ENCODE measurements at regions not wholly inside any gene's neighbourhood (a gene's known extent, or its start where the extent isn't known, plus 50 kb on each side); places are given as distances from the start of the nearest gene placed in this dataset.

DNA sequence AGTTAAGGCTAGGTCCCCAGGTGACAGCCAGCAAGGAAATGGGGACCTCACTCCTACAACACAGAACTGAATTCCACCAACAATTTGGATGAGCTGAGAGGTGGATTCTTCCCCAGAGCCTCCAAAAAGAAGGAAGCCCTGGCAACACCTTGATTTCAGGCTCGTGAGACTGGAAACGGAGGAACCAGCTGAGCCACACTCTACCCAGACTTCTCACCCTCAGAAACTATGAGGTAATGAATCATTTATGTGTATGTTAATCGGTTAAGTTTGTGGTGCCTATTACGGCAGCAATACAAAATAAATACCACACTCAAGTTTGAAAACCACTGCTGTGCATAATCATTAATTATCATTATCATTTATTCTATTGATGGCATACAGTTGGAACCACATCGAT lies 532.4 kb upstream of the ANKRD30A start:
- TF ChIP-seq, protein P1, sequence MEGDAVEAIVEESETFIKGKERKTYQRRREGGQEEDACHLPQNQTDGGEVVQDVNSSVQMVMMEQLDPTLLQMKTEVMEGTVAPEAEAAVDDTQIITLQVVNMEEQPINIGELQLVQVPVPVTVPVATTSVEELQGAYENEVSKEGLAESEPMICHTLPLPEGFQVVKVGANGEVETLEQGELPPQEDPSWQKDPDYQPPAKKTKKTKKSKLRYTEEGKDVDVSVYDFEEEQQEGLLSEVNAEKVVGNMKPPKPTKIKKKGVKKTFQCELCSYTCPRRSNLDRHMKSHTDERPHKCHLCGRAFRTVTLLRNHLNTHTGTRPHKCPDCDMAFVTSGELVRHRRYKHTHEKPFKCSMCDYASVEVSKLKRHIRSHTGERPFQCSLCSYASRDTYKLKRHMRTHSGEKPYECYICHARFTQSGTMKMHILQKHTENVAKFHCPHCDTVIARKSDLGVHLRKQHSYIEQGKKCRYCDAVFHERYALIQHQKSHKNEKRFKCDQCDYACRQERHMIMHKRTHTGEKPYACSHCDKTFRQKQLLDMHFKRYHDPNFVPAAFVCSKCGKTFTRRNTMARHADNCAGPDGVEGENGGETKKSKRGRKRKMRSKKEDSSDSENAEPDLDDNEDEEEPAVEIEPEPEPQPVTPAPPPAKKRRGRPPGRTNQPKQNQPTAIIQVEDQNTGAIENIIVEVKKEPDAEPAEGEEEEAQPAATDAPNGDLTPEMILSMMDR (conservative IDR thresholded peaks at IDR 0.05; ENCODE audit: low read depth, low read length) = no peak
- no peak for TF ChIP-seq EZH2 (IDR thresholded peaks at IDR 0.05; ENCODE audit: borderline replicate concordance, low read depth, low read length, poor library complexity, severe bottlenecking)

All from A673 (cell line).